HG02678 (cell line): ENCODE measurements at regions not wholly inside any gene's neighbourhood (a gene's known extent, or its start where the extent isn't known, plus 50 kb on each side); places are given as distances from the start of the nearest gene placed in this dataset.

ENCODE experiments used
- ATAC-seq: cut with Tn5 transposase; IDR thresholded peaks from one replicate; pipeline ENCODE4 v1.9.1; 2021; ENCODE audit warnings: mild to moderate bottlenecking, moderate library complexity; ENCODE audit not compliant: unreplicated experiment

DNA sequence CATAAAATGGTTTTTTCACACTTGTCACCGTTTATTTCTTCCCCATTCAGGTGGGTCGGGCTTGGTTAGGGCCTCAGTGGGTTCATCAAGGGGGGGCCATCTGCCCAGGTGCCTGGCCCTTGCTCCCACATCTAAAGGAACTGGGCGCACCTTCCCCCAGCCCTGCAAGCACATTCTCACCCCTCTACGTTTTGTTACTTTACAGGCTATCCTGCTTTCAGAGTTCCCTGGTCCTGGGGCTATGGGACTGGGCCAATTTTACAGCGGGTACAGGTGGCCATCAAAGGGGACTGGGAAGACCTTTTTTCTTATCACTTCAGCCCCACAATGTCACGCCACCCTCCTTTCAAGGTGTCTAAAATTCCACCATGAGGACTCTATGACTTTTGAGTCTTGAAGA is 71.8 kb upstream of the HAAO start:
- no peak for ATAC-seq

- ATAC-seq: no peak
Observed at GRCh38 chr2:42863751-42864150, 71.4 kb upstream of the HAAO start.

DNA sequence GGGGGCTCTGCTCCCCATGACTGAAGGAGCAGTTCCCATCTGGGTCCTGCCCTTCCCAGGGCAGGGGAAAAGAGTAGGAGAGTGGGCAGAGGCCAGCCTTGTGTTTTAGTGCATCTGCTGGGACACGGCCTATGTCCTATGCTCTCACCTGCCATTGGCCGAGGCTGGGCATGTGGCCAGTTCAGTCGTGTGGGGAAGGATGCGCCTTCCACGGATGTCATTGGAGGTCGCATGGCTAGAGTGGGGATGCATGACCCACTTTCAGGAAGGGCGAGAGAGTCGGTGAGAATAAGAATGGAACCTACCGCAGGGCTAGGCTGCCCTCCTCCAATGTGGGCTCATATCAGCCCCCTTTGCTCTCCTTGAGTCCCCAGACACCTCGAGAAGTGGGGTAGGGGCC is 70.9 kb upstream of the HAAO start:
- ATAC-seq: no peak

DNA sequence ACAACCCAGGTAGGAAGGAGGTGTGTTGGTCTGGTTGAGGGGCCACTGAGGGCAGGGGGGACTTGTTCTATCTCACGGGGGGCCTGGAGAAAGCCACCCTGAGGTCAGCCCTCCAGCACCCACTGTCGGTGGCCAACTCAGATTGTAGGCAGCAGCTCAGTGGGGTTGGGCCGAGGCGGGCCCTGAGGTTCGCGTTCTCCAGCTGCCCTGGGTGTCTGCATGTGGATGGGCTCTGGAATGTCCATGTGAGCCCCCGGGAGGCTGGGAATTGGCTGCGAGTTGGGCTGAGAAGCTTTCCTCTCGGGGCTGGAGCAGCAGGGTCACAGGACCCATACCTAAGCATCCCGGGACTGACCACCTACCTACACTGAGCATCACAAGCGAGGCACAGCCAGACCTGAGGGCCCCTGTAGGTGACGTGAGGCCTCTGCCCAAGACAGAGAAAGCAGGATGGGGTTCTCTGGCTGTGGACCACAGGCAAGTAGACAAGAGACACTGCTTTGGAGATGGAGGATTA is 70.3 kb upstream of the HAAO start:
- no peak for ATAC-seq

DNA sequence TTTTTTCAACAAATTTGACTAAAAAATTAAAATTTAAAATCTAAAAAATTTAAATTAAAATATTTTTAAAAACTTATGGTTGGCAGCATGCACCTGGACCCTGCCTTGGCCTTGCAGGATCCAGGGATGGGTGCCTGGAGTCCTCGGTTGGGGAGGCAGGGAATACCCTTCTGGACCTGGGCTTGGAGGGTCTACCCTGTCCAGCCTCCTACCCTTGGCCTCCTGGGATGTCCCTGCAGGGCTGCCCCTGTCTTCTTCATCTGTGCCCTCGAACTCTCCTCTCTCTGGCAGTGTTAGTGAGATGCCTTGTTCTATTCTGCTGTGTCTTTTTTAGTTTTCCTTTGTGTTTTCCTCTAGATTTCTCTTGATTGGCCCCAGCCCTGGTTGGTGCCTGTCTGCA is 68.9 kb upstream of the HAAO start:
- no peak for ATAC-seq

- no peak for ATAC-seq
Observed at GRCh38 chr2:42860319-42861094, 68.1 kb upstream of the HAAO start.

GRCh38 chr2:42859791-42860190 is 67.4 kb upstream of the HAAO start:
- no peak for ATAC-seq

DNA sequence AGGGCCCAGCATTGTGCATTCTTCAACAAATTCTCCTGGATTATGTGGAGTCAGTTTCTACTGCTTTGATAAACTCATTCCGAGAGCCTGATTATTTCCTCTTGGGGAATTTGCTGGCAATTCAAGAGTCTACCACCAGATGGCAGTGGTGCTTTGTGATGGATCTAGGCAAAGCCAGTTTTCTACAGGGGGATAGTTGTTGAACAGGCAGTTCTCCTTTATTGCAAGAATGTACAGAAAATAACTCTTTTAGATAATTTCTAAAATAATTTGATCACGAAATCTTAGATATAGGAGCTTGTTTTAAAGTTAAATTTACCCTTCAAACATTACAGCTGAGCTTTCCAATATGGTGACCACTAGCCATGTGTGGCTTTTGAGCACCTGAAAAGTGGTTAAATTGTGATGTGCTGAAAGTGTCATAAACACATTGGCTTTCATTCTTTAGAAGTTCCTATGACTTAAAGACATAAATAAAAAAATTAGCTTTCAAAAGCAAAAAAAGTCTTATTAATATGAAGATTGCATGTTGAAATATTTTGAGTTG is 66.7 kb upstream of the HAAO start:
- no peak for ATAC-seq

GRCh38 chr2:42858140-42859005 is 66.0 kb upstream of the HAAO start:
- no peak for ATAC-seq

- ATAC-seq: no peak
Observed at GRCh38 chr2:42856891-42857632, 64.7 kb upstream of the HAAO start.

- no peak for ATAC-seq
Observed at GRCh38 chr2:42856106-42856860, 63.9 kb upstream of the HAAO start.

- ATAC-seq: no peak
Observed at GRCh38 chr2:42855221-42855970, 63.0 kb upstream of the HAAO start.

GRCh38 chr2:42854207-42854818 is 61.9 kb upstream of the HAAO start:
- ATAC-seq: no peak

DNA sequence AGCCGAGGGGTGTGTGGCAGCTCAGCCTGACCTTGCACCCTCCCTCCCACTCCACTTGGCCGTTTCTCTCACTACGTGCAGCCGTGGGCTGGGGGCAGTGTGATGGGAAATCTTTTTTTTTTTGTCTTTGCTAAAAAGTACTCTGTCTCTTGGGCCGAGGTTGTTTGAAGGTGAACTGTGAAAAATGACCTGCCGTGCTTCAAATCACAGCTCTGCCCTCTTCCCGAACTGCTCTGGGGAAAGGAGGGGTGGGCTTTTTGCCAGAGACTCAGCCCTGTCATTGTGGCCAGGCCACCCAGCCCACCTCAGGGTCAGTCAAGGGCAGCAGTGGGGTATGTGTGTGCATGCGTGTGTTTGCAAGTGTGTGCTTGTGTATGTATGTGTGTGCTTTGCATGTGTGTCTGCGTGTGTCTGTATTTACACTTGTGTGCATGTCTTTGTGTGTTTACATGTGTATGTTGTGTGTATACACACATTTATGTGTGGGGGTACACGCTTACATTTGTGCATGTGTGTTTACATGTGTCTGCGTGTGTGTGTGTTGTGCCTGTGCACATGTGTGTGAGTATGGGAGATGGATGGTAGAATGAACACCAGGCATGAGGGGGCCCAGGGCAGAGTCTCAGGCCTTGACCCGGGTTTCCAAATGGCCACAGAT is 61.3 kb upstream of the HAAO start:
- ATAC-seq: no peak

DNA sequence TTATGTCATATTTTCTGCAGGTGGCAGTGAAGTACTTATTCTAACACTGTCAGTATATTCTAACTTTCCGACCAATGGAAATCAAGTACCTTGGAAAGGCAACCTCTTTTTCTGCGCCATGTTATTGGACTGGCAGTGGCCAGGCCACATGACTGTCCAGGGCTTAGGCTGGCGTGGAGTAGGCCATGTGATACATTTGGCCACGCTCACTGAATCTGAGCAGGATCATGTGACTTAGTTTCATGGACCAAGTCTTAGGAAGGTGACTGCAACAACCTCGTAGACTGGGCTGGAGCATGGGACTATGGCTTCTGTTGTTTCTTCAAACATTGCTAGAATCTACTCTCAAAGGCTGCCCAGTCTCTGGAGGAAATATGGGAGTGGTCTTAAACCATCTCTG is 60.4 kb upstream of the HAAO start:
- ATAC-seq: no peak

DNA sequence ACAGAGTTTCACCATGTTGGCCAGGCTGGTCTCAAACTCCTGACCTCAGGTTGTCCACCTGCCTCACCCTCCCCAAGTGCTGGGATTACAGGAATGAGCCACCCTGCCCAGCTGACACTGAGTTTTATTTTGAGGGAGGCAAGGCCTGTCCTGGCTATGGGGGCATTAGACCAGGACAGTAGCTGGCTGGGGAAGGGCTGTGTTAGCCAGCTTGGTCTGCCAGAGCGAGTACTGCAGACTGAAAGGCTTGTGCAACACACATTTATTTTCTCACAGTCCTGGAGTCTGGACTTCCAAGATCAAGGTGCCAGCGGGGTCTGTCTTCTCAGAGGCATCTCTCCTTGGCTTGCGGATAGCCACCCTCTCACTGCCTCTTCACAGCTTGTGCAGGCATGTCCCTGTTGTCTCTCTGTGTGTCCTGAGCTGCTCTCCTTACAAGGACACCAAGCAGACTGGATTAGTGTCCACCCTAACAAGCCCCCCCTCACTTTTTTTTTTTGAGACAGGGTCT is 59.4 kb upstream of the HAAO start:
- no peak for ATAC-seq

DNA sequence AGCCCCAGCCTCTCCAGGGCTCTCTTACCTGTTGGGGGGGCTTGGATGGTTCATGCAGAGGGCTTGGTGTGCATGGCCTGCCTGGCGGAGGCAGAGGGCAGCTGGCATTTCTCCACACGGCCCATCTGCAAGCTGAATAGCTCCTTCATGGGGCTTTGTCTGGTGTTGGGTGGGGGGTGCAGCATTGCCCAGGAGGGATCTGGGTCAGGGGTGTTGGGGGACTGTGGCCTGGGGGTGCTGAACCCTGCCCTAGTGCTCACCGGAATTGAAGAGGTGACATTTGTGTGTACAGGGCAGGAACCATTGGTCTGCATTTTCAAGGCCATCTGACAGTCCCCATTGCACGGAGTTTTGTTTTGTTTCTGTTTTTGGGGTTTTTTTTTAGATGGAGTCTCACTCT is 58.8 kb upstream of the HAAO start:
- ATAC-seq: no peak

DNA sequence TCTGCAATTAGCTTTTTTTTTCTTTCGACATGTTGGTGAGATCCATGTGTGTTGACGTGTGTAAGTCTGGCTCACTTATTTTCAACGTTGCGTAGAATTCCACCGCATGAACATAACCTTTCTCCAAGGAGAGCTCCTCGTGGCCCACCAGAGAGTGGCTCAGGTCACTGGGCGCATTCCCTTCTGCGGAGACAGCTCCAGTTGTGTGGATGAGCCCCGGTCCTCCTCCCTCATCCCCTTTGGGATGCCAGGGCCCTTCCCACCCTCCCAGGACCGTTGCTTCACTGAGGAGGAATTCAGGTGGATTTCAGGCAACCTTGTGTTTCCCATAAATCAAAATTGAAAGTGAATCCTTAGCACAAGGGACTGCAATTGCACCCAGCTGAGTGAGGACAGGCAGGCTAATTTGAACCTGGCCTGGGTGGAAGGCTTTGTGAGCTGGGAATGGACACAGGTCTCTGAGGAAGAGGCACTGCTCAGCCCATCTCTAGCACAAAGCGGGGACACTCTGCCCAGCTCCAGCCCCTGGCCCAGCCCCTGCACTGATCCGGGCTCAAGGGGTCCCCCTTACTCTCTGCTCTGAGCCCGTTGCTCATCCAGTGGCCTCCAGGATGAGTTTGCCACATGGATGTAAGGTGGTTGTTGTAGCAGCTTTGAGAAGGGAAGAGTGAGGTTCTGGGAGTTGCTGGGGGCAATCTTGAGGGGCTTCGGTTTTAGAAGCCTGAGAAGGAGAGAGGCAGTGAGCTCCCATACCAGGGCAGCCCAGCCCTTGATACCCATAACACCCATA is 57.8 kb upstream of the HAAO start:
- ATAC-seq: no peak
